ENCODE measurements at regions not wholly inside any gene's neighbourhood (a gene's known extent, or its start where the extent isn't known, plus 50 kb on each side); places are given as distances from the start of the nearest gene placed in this dataset.

GRCh38 chr3:43854283-43854682 lies 163.5 kb downstream of the ABHD5 start:
- TF ChIP-seq, protein P1, sequence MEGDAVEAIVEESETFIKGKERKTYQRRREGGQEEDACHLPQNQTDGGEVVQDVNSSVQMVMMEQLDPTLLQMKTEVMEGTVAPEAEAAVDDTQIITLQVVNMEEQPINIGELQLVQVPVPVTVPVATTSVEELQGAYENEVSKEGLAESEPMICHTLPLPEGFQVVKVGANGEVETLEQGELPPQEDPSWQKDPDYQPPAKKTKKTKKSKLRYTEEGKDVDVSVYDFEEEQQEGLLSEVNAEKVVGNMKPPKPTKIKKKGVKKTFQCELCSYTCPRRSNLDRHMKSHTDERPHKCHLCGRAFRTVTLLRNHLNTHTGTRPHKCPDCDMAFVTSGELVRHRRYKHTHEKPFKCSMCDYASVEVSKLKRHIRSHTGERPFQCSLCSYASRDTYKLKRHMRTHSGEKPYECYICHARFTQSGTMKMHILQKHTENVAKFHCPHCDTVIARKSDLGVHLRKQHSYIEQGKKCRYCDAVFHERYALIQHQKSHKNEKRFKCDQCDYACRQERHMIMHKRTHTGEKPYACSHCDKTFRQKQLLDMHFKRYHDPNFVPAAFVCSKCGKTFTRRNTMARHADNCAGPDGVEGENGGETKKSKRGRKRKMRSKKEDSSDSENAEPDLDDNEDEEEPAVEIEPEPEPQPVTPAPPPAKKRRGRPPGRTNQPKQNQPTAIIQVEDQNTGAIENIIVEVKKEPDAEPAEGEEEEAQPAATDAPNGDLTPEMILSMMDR (IDR thresholded peaks at IDR 0.05) = no peak
- Mint-ChIP-seq H3K36me3 (ENCODE audit: low read depth) (no peaks in the 10 kb centered on the region), H3K4me3 (no peak overlapping the region), H3K27ac (peak overlapping the region; percentile 13), H3K4me1 (peaks cover 12% of the 10 kb centered on the region), H3K9me3 (no peaks in the 10 kb centered on the region), H3K27me3 (ENCODE audit: low read depth, poor library complexity) (peaks cover 24% of the 10 kb centered on the region)
- no peak for DNase-seq

- TF ChIP-seq, protein P1 (IDR thresholded peaks at IDR 0.05) = no peak
- H3K27me3 Mint-ChIP-seq (ENCODE audit: low read depth, poor library complexity) = peaks cover 26% of the 10 kb centered on the region
- DNase-seq = no peak
These were observed 164.2 kb downstream of the ABHD5 start for GRCh38 chr3:43854916-43855315.

DNA sequence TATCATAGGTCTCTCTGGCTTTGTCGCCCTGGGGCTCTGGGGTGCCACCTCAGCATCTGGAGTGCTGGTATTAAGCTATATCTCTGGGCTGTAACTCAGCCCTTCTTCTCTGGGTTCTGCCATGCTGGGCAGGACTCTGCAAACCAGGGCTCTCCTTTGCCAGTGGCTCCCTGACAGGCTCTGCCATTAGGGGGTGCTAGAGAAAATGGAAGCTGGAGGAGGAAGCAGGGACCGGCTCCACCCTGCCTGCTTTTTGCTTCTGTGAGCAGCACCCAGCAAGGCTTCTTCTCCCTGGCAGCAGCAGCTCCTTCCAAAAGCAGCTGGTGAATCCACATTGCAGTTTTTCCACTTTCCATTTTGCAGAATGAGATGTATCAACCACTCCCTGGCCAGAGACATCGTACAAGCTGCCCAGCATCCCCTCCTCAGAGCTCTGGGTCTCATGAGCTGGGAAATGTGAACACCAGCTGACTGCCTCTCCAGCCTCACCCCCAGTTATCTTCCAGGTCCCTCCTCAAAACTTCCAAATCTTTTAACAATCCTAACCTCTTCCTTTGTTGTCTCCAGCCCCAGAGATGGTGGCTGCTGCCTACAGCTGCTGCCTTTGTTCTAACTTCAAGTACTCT lies 165.0 kb downstream of the ABHD5 start:
- no peaks in the 10 kb centered on the region for H3K9me3 Mint-ChIP-seq
- peaks cover 27% of the 10 kb centered on the region for H3K27me3 Mint-ChIP-seq (ENCODE audit: low read depth, poor library complexity)
- peak; percentile 66 for DNase-seq
- peaks cover 12% of the 10 kb centered on the region for H3K4me1 Mint-ChIP-seq
- H3K4me3 Mint-ChIP-seq = no peak overlapping the region
- no peaks in the 10 kb centered on the region for H3K36me3 Mint-ChIP-seq (ENCODE audit: low read depth)
- no peak overlapping the region for H3K27ac Mint-ChIP-seq
- TF ChIP-seq, protein P1 (IDR thresholded peaks at IDR 0.05) = peak; percentile 57

More at GRCh38 chr3:43854916-43855315, 164.2 kb downstream of the ABHD5 start:
- Mint-ChIP-seq H3K27ac (no peak overlapping the region), H3K4me1 (peaks cover 12% of the 10 kb centered on the region), H3K4me3 (no peak overlapping the region), H3K36me3 (ENCODE audit: low read depth) (no peaks in the 10 kb centered on the region), H3K9me3 (no peaks in the 10 kb centered on the region)

- H3K27ac Mint-ChIP-seq = no peak overlapping the region
- H3K4me1 Mint-ChIP-seq = peaks cover 12% of the 10 kb centered on the region
- no peaks in the 10 kb centered on the region for H3K36me3 Mint-ChIP-seq (ENCODE audit: low read depth)
- H3K9me3 Mint-ChIP-seq = no peaks in the 10 kb centered on the region
- TF ChIP-seq, protein P1 (IDR thresholded peaks at IDR 0.05) = no peak
- no peak for DNase-seq
- peaks cover 30% of the 10 kb centered on the region for H3K27me3 Mint-ChIP-seq (ENCODE audit: low read depth, poor library complexity)
- no peak overlapping the region for H3K4me3 Mint-ChIP-seq
These were observed 165.6 kb downstream of the ABHD5 start for GRCh38 chr3:43856351-43856750.

DNA sequence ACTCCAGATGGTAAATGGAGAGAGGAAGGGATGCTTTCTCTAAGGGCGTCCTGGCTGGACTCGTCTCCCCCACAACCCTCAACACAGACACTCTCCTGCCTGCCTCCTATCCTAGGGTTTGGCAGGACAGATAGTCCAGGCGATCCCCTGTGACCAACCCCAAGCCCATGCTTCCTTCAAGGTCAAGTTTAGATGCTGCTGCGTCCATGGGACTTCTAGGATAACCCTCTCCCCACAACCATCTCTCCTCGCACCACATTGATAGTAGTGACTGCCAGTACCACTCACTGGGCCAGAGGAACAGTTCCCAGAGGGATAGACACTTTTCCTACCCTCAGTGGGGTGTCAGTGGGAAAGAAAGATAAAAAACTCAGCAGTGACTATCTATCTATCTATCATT lies 166.0 kb downstream of the ABHD5 start:
- Mint-ChIP-seq H3K36me3 (ENCODE audit: low read depth) (no peaks in the 10 kb centered on the region), H3K4me3 (no peak overlapping the region), H3K4me1 (peaks cover 12% of the 10 kb centered on the region), H3K9me3 (no peaks in the 10 kb centered on the region), H3K27ac (no peak overlapping the region), H3K27me3 (ENCODE audit: low read depth, poor library complexity) (peaks cover 30% of the 10 kb centered on the region)
- TF ChIP-seq, protein P1 (IDR thresholded peaks at IDR 0.05) = no peak
- no peak for DNase-seq

Measured in nephron progenitor cell (in vitro differentiated cells).